Nephron progenitor cell (in vitro differentiated cells): ENCODE measurements at regions not wholly inside any gene's neighbourhood (a gene's known extent, or its start where the extent isn't known, plus 50 kb on each side); places are given as distances from the start of the nearest gene placed in this dataset.

Source experiments
- DNase-seq: peaks from one replicate; pipeline ENCODE4 v3.0.0; 2021
- H3K27ac Mint-ChIP-seq: 2 replicates; pipeline ENCODE4 v1.8.0; 2021; ENCODE audit warnings: mild to moderate bottlenecking, moderate library complexity, mixed read lengths
- H3K27me3 Mint-ChIP-seq: 2 replicates; pipeline ENCODE4 v1.8.0; 2021; ENCODE audit warnings: mild to moderate bottlenecking, low read depth, mixed read lengths; ENCODE audit not compliant: poor library complexity
- H3K36me3 Mint-ChIP-seq: 2 replicates; pipeline ENCODE4 v1.8.0; 2021; ENCODE audit warnings: low read depth, mixed read lengths
- H3K4me1 Mint-ChIP-seq: 2 replicates; pipeline ENCODE4 v1.8.0; 2021; ENCODE audit warnings: mixed read lengths
- H3K4me3 Mint-ChIP-seq: 2 replicates; pipeline ENCODE4 v1.8.0; 2021; ENCODE audit warnings: mild to moderate bottlenecking, moderate library complexity, mixed read lengths
- H3K9me3 Mint-ChIP-seq: 2 replicates; pipeline ENCODE4 v1.8.0; 2021; ENCODE audit warnings: mild to moderate bottlenecking, moderate library complexity, mixed read lengths
- CTCF ChIP-seq: fragments of 200-600 bp; sonication (generic); IDR thresholded peaks from 2 replicates; pipeline ENCODE4 v1.5.0; 2021; ENCODE audit warnings: antibody characterized with exemption

GRCh38 chr3:63768386-63768785, 50.7 kb upstream of the C3orf49 start:
- H3K4me1 Mint-ChIP-seq, result no peaks in the 10 kb centered on the region
- H3K27ac Mint-ChIP-seq, result no peak overlapping the region
- no peaks in the 10 kb centered on the region for H3K9me3 Mint-ChIP-seq
- TF ChIP-seq CTCF, result no peak
- H3K36me3 Mint-ChIP-seq, result no peaks in the 10 kb centered on the region
- DNase-seq, result no peak
- H3K4me3 Mint-ChIP-seq, result no peak overlapping the region
- peaks cover 7% of the 10 kb centered on the region for H3K27me3 Mint-ChIP-seq

- Mint-ChIP-seq H3K4me1 (no peaks in the 10 kb centered on the region), H3K4me3 (no peak overlapping the region), H3K9me3 (no peaks in the 10 kb centered on the region), H3K27ac (no peak overlapping the region), H3K36me3 (no peaks in the 10 kb centered on the region), H3K27me3 (peaks cover 3% of the 10 kb centered on the region)
- no peak for DNase-seq
- no peak for TF ChIP-seq CTCF
These were observed 50.2 kb upstream of the C3orf49 start for GRCh38 chr3:63768888-63769287.
